ENCODE measurements at regions not wholly inside any gene's neighbourhood (a gene's known extent, or its start where the extent isn't known, plus 50 kb on each side); places are given as distances from the start of the nearest gene placed in this dataset.

DNA sequence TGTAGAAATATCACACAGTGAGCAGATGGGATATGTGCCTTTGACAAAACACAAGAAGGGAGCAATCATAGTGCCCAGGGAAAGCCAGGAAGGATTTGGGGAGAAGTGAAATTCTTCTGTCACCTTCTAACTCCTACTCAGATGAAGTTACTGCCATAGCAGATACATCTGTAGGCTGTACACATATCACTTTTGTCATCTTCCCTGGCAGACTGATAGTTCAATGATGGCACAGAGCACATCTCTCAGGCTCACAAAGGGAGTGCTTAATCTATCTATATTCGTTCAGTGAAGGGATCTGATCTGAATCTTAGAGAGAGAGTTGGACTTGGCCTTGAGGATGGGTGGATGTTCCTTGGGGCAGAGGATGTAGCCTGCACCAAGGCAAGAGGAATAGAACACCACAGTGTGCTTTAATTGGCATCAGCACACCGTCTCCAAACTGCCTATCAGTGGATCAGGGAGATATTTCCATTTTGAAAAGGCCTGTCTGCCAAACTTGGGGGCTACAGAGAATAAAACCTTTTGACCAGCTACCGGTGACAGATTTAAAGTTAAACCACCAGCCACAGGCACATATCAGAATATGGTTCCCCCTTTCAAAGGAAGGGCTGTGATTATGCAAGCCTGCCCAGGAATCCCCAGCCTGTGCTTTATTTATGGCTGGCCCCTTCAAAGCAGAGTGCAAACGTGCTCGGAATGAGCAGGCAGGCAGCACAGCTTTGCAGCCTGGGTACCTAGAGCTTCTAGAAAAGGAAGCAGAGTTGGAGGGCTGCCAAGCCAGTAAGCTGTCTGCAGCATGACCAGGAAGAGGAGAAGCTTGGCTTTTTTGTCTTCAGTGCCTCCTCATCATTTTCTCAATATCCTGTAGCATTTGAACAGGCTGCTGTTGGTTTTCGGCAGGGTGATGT lies 165.5 kb upstream of the DYRK2 start:
- Histone ChIP-seq H3K9me3 (ENCODE audit: control insufficient read depth, low read depth, low read length) (no peaks in the 10 kb centered on the region), H3K23me2 (ENCODE audit: insufficient read length, low read depth, low read length, poor library complexity, severe bottlenecking) (no peaks in the 10 kb centered on the region), H3K4me1 (ENCODE audit: insufficient read depth, low read length) (no peaks in the 10 kb centered on the region), H3K9ac (ENCODE audit: extremely low read depth, insufficient read length, low read length) (no peak overlapping the region), H2BK120ac (ENCODE audit: low read depth, low read length, poor library complexity, severe bottlenecking) (no peak overlapping the region), H4K8ac (replicated peaks; ENCODE audit: insufficient read length, low read depth, low read length) (no peak overlapping the region), H3K4me2 (ENCODE audit: insufficient read depth, insufficient read length, low read length) (no peak overlapping the region), H3K14ac (ENCODE audit: insufficient read depth, low read length) (no peak overlapping the region; the same call in 1 of the 2 replicates), H4K5ac (ENCODE audit: insufficient read length, low read depth, low read length) (no peak overlapping the region), H2AK5ac (ENCODE audit: insufficient read length, low read length) (no peak overlapping the region), H3T11ph (ENCODE audit: low read length) (no peak overlapping the region), H3K18ac (ENCODE audit: insufficient read length, low read depth, low read length) (no peak overlapping the region), H2BK20ac (ENCODE audit: low read depth, low read length, poor library complexity, severe bottlenecking) (no peak overlapping the region), H3K4ac (ENCODE audit: low read depth, low read length) (no peak overlapping the region), H2BK12ac (ENCODE audit: insufficient read length, low read depth, low read length) (no peak overlapping the region), H3K23ac (ENCODE audit: insufficient read length, low read depth, low read length) (no peak overlapping the region), H4K20me1 (ENCODE audit: control insufficient read depth, insufficient read depth, insufficient read length) (no peaks in the 10 kb centered on the region), H2BK15ac (ENCODE audit: low read depth, low read length) (no peak overlapping the region), H4K91ac (ENCODE audit: insufficient read length, low read depth, low read length) (no peak overlapping the region), H2BK5ac (ENCODE audit: insufficient read length, low read length) (no peak overlapping the region), H3K79me1 (ENCODE audit: insufficient read depth, low read depth, low read length, poor library complexity, severe bottlenecking) (no peaks in the 10 kb centered on the region), H3K27ac (ENCODE audit: insufficient read length, low read depth, low read length) (no peak overlapping the region), H3K56ac (ENCODE audit: insufficient read length, low read depth, low read length) (no peak overlapping the region), H3K27me3 (ENCODE audit: insufficient read depth, low read length) (no peaks in the 10 kb centered on the region), H3K79me2 (ENCODE audit: insufficient read depth, low read length) (no peaks in the 10 kb centered on the region), H2AFZ (ENCODE audit: low read length) (no peak overlapping the region)
- DNase-seq: no peak
- Mint-ChIP-seq H3K4me3 (no peak overlapping the region), H3K27ac (no peak overlapping the region), H3K9me3 (peaks cover 10% of the 10 kb centered on the region in 2 experiments; a peak in 4 of 5 replicates), H3K4me1 (peaks cover 5 to 8% of the 10 kb centered on the region in 2 experiments; a peak in 2 of 4 replicates), H3K36me3 (ENCODE audit: insufficient read depth in 1 of 3, low read depth in 3 of 3) (peaks cover 3 to 10% (median 3%) of the 10 kb centered on the region in 3 experiments; a peak in 4 of 7 replicates), H3K27me3 (ENCODE audit: low read depth) (0 out of 2 replicates have a peak, but pooled peaks cover 2% of the 10 kb centered on the region)
- no peak for TF ChIP-seq CTCF (conservative IDR thresholded peaks at IDR 0.05)
- no CpG with 5 or more reads among the region's 6 CpGs for WGBS (ENCODE audit: extremely low coverage, insufficient read length, low lambda C conversion rate)
